ENCODE measurements at regions not wholly inside any gene's neighbourhood (a gene's known extent, or its start where the extent isn't known, plus 50 kb on each side); places are given as distances from the start of the nearest gene placed in this dataset.

GRCh38 chr14:55769877-55770276 is 189.9 kb downstream of the KTN1 start:
- TF ChIP-seq CTCF (IDR thresholded peaks at IDR 0.05): no peak
- no peak for TF ChIP-seq POLR2A (IDR thresholded peaks at IDR 0.05)

All from uterus (tissue), 2 donors.